NCI-H2196 (cell line): ENCODE measurements at regions not wholly inside any gene's neighbourhood (a gene's known extent, or its start where the extent isn't known, plus 50 kb on each side); places are given as distances from the start of the nearest gene placed in this dataset.

ENCODE experiments used
- DNase-seq: peaks from one replicate; lab custom pipeline; 2025; ENCODE audit not compliant: unreplicated experiment; lab: John Stamatoyannopoulos, UW

DNA sequence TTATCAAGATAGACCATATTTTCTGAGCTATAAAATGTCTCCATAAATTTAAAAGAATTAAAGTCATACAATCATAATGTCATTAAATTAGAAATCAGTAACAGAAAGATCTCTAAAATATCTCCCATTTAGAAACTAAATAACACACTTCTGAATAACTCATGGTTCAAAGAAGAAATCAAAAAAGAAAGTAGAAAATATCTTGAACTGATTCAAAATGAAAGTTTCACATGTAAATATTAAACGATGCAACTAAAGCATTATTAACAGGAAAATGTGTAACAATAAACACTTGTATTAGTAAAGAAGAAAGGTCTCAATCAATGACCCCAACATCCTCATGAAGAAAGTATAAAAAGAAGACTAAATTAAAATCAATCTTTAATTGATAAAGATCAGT, 50.5 kb upstream of the PZP start:
- DNase-seq, result no peak
